Duodenal mucosa (tissue), 2 donors: ENCODE measurements at regions not wholly inside any gene's neighbourhood (a gene's known extent, or its start where the extent isn't known, plus 50 kb on each side); places are given as distances from the start of the nearest gene placed in this dataset.
"Not testable (repeated sequence)": the region's sequence is repeated elsewhere in the genome, so short reads cannot be mapped to it uniquely, and the experiment has no call there.

ENCODE experiments used
- H3K27ac ChIP-seq: one replicate; pipeline ENCODE4 v1.7.0; 2013; ENCODE audit warnings: low read depth, low read length
- H3K27me3 ChIP-seq, 2 donors: one replicate each; pipeline ENCODE4 v1.7.0; 2013; ENCODE audit warnings: low read length in 2 of 2, control low read depth in 1 of 2; ENCODE audit not compliant: insufficient read depth in 2 of 2, control insufficient read depth in 1 of 2
- H3K36me3 ChIP-seq, 2 donors: one replicate each; pipeline ENCODE4 v1.7.0; 2013; ENCODE audit warnings: low read length in 2 of 2, control low read depth in 1 of 2; ENCODE audit not compliant: insufficient read depth in 2 of 2, control insufficient read depth in 1 of 2
- H3K4me1 ChIP-seq, 2 donors: one replicate each; pipeline ENCODE4 v1.7.0; 2013; ENCODE audit warnings: low read length in 2 of 2, control low read depth in 1 of 2; ENCODE audit not compliant: insufficient read depth in 2 of 2, control insufficient read depth in 1 of 2
- H3K4me3 ChIP-seq, 2 donors: one replicate each; pipeline ENCODE4 v1.7.0; 2013; ENCODE audit warnings: low read length in 2 of 2, low read depth in 1 of 2
- H3K9ac ChIP-seq, 2 donors: one replicate each; pipeline ENCODE4 v1.7.0; 2013; ENCODE audit warnings: low read length in 2 of 2, low read depth in 1 of 2
- H3K9me3 ChIP-seq, 2 donors: one replicate each; pipeline ENCODE4 v1.7.0; 2013; ENCODE audit warnings: low read length in 2 of 2, control low read depth in 1 of 2; ENCODE audit not compliant: control insufficient read depth in 1 of 2

GRCh38 chr3:5376761-5377160 is 189.3 kb downstream of the EDEM1 start:
- Histone ChIP-seq H3K27ac (no peak overlapping the region), H3K4me3 (no peak overlapping the region)

DNA sequence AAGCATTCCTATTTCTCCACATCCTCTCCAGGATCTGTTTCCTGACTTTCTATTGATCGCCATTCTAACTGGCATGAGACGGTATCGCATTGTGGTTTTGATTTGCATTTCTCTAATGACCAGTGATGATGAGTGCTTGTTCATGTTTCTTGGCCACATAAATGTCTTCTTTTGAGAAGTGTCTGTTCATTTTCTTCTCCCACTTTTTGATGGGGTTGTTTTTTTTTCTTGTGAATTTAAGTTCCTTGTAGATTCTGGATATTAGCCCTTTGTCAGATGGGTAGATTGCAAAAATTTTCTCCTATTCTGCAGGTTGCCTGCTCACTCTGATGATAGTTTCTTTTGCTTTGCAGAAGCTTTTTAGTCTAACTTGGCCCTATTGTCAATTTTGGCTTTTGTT is 191.8 kb downstream of the EDEM1 start:
- not testable (repeated sequence) for H3K9me3 ChIP-seq, H3K9ac ChIP-seq, H3K36me3 ChIP-seq, H3K4me1 ChIP-seq, H3K27ac ChIP-seq, H3K27me3 ChIP-seq, H3K4me3 ChIP-seq

More at GRCh38 chr3:5376761-5377160, 189.3 kb downstream of the EDEM1 start:
- Histone ChIP-seq H3K9me3 (no peaks in the 10 kb centered on the region), H3K27me3 (no peaks in the 10 kb centered on the region), H3K4me1 (no peaks in the 10 kb centered on the region), H3K9ac (no peak overlapping the region), H3K36me3 (no peaks in the 10 kb centered on the region)

GRCh38 chr3:5383486-5384263 is 196.2 kb downstream of the EDEM1 start:
- not testable (repeated sequence) for H3K4me1 ChIP-seq, H3K36me3 ChIP-seq, H3K27ac ChIP-seq, H3K27me3 ChIP-seq, H3K4me3 ChIP-seq, H3K9ac ChIP-seq, H3K9me3 ChIP-seq

DNA sequence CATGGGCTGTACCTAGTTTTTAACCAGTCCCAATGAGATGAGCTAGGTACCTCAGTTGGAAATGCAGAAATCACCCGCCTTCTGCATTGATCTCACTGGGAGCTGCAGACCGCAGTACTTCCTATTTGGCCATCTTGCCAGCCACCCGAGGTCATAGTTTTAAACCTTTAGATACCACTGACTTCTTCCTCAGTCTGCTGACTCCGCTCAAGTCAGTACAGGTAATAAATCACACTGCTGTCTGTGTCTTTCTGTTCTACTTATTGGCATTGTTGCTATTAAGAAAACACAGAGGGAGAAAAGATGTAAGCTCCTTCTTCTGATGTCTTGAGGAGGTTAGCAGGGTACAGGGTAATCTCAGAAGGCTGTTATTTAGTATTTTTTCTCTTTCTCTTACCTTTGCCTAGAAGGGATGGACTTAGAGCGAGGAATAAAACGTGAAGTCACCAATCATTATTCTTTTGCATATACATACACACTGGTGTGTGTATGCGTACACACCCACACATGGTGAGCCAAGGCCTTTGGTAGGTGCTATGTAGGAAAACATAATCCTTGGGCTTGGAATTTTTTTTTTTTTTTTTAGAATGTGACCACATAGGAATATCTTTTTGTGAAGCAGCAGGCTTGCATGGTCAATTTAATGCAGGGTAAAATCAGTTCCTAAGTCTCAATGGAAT is 197.2 kb downstream of the EDEM1 start:
- Histone ChIP-seq H3K4me1 (no peaks in the 10 kb centered on the region), H3K9ac (no peak overlapping the region), H3K27ac (no peak overlapping the region), H3K9me3 (no peaks in the 10 kb centered on the region), H3K27me3 (no peaks in the 10 kb centered on the region), H3K4me3 (no peak overlapping the region), H3K36me3 (no peaks in the 10 kb centered on the region)

DNA sequence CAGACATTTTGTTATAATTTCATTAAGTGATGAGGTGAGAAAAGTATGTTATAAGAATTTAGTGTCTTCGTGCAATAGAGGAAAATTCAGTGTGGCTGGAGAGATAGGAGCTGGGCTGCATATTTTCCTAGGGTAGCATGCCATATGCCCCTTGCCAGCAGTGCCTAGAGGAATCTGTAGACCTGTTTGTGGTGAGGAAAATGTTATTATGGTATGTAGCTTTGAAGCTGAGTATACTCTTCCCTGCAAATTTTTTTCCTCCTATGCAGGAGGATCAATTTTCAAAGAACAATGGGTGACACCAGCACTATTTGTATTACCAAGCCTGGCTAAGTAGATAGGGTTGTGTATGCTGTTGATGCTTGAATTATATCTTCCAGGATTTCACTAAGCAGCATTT is 200.6 kb downstream of the EDEM1 start:
- Histone ChIP-seq H3K27ac (no peak overlapping the region), H3K9ac (no peak overlapping the region), H3K27me3 (no peaks in the 10 kb centered on the region), H3K36me3 (no peaks in the 10 kb centered on the region), H3K4me3 (no peak overlapping the region), H3K9me3 (no peaks in the 10 kb centered on the region), H3K4me1 (no peaks in the 10 kb centered on the region)

- H3K4me1 ChIP-seq: no peaks in the 10 kb centered on the region
- no peaks in the 10 kb centered on the region for H3K9me3 ChIP-seq
- H3K36me3 ChIP-seq: no peaks in the 10 kb centered on the region
- no peak overlapping the region for H3K4me3 ChIP-seq
- H3K27me3 ChIP-seq: no peaks in the 10 kb centered on the region
- no peak overlapping the region for H3K9ac ChIP-seq
- H3K27ac ChIP-seq: no peak overlapping the region
These were observed 201.6 kb downstream of the EDEM1 start for GRCh38 chr3:5389057-5389456.

DNA sequence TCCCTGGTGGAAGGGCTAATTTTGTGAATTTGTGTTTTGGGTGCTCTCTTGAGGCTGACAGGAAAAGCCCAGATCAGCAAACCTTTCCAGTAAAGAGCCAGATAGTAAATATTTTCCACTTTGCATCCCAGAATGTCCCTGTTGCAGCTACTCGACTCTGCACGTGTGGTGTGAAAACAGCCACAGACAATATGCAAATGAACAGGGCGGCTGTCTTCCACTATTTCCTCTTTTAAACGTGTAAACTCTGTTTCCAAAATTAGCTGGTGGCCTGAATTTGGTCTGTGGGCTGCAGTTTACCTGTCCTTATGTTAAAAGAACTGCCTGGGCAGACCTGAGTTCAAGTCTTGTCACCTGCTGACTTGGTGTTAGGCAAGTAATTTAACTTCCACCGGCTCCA is 202.7 kb downstream of the EDEM1 start:
- Histone ChIP-seq H3K4me3 (no peak overlapping the region), H3K9ac (no peak overlapping the region), H3K4me1 (no peaks in the 10 kb centered on the region), H3K36me3 (no peaks in the 10 kb centered on the region), H3K27ac (no peak overlapping the region), H3K9me3 (no peaks in the 10 kb centered on the region), H3K27me3 (no peaks in the 10 kb centered on the region)

GRCh38 chr3:5390936-5391625 is 203.6 kb downstream of the EDEM1 start:
- Histone ChIP-seq H3K27me3 (no peaks in the 10 kb centered on the region), H3K4me1 (no peaks in the 10 kb centered on the region), H3K9ac (no peak overlapping the region), H3K9me3 (no peaks in the 10 kb centered on the region), H3K4me3 (no peak overlapping the region), H3K36me3 (no peaks in the 10 kb centered on the region), H3K27ac (no peak overlapping the region)

DNA sequence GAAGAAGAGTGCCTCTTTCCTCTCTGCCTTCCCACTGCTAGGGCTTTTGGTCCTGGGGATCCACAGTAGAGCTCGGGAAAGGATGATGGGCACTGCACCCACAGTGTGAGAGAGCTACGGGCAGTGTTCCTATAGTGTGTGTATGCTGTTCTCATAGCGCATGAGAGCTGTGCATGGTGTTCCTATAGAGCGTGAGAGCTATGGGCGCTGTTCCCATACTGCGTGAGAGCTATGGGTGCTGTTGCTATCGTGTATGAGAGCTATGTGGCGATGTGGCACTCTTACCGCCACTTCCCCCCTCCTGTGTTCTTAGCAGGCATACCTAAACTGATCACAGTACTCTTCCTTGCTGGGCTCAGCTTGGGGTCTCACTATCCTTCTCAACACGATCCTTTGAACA is 213.5 kb downstream of the EDEM1 start:
- Histone ChIP-seq H3K27me3 (peaks cover 0 to 4% of the 10 kb centered on the region in 2 donors), H3K9me3 (no peaks in the 10 kb centered on the region), H3K36me3 (no peaks in the 10 kb centered on the region), H3K4me1 (no peaks in the 10 kb centered on the region), H3K9ac (no peak overlapping the region), H3K4me3 (no peak overlapping the region), H3K27ac (no peak overlapping the region)

- no peaks in the 10 kb centered on the region for H3K27me3 ChIP-seq
- H3K9me3 ChIP-seq: no peaks in the 10 kb centered on the region
- no peak overlapping the region for H3K27ac ChIP-seq
- H3K4me3 ChIP-seq: no peak overlapping the region
- H3K36me3 ChIP-seq: no peaks in the 10 kb centered on the region
- H3K9ac ChIP-seq: no peak overlapping the region
- no peaks in the 10 kb centered on the region for H3K4me1 ChIP-seq
These were observed 217.2 kb downstream of the EDEM1 start for GRCh38 chr3:5404718-5405117.
